OCI-LY1 (cell line): ENCODE measurements at regions not wholly inside any gene's neighbourhood (a gene's known extent, or its start where the extent isn't known, plus 50 kb on each side); places are given as distances from the start of the nearest gene placed in this dataset.

Source experiments
- CTCF ChIP-seq: fragments of 200-600 bp; sonication (generic), shearing (Covaris generic); IDR thresholded peaks from 2 replicates; pipeline ENCODE4 v1.5.1; 2017; ENCODE audit warnings: mild to moderate bottlenecking, antibody characterized with exemption, low read length, moderate library complexity, mixed read lengths
- EZH2 ChIP-seq: fragments of 200-600 bp; sonication (generic), shearing (Covaris generic); IDR thresholded peaks from 2 replicates; pipeline ENCODE4 v1.8.0; 2017; ENCODE audit warnings: borderline replicate concordance, mixed run types, mild to moderate bottlenecking, antibody characterized with exemption, low read length, moderate library complexity, mixed read lengths

- no peak for TF ChIP-seq CTCF
- no peak for TF ChIP-seq EZH2
Observed at GRCh38 chr7:156172638-156173037, 360.4 kb upstream of the SHH start.
